Stimulated activated CD4-positive, alpha-beta T cell treated with anti-CD3 and anti-CD28 coated beads, Interleukin-2, amount 100 ng/mL, for 24 hours (primary cell): ENCODE measurements at regions not wholly inside any gene's neighbourhood (a gene's known extent, or its start where the extent isn't known, plus 50 kb on each side); places are given as distances from the start of the nearest gene placed in this dataset.

Experiments used
- DNase-seq, 2 donors: peaks; one replicate each; pipeline ENCODE4 v3.0.0-alpha.2; 2020

GRCh38 chr11:92626624-92627023 is 342.8 kb upstream of the MTNR1B start:
- DNase-seq: no peak

GRCh38 chr11:92627615-92628256 is 341.7 kb upstream of the MTNR1B start:
- DNase-seq: no peak

- DNase-seq: no peak
Observed at GRCh38 chr11:92628401-92629292, 340.8 kb upstream of the MTNR1B start.

GRCh38 chr11:92632495-92632894 is 337.0 kb upstream of the MTNR1B start:
- DNase-seq: no peak

- DNase-seq: no peak
Observed at GRCh38 chr11:92633820-92634219, 335.6 kb upstream of the MTNR1B start.

GRCh38 chr11:92636543-92637188 is 332.8 kb upstream of the MTNR1B start:
- no peak for DNase-seq

GRCh38 chr11:92638678-92639077 is 330.8 kb upstream of the MTNR1B start:
- no peak for DNase-seq

GRCh38 chr11:92642177-92642931 is 327.1 kb upstream of the MTNR1B start:
- DNase-seq: no peak

GRCh38 chr11:92643827-92644226 is 325.6 kb upstream of the MTNR1B start:
- no peak for DNase-seq

- no peak for DNase-seq
Observed at GRCh38 chr11:92644595-92645445, 324.6 kb upstream of the MTNR1B start.

GRCh38 chr11:92651159-92651558 is 318.3 kb upstream of the MTNR1B start:
- no peak for DNase-seq

- no peak for DNase-seq
Observed at GRCh38 chr11:92653454-92653853, 316.0 kb upstream of the MTNR1B start.

GRCh38 chr11:92656783-92657182 is 312.7 kb upstream of the MTNR1B start:
- DNase-seq: no peak

GRCh38 chr11:92657226-92657625 is 312.2 kb upstream of the MTNR1B start:
- DNase-seq: no peak

GRCh38 chr11:92658733-92659132 is 310.7 kb upstream of the MTNR1B start:
- DNase-seq: no peak

GRCh38 chr11:92659793-92660192 is 309.7 kb upstream of the MTNR1B start:
- no peak for DNase-seq

GRCh38 chr11:92662601-92663360 is 306.7 kb upstream of the MTNR1B start:
- no peak for DNase-seq

GRCh38 chr11:92663539-92663938 is 305.9 kb upstream of the MTNR1B start:
- no peak for DNase-seq

- DNase-seq: no peak
Observed at GRCh38 chr11:92667486-92668152, 301.8 kb upstream of the MTNR1B start.

- no peak for DNase-seq
Observed at GRCh38 chr11:92670308-92670890, 299.1 kb upstream of the MTNR1B start.
